ENCODE measurements at regions not wholly inside any gene's neighbourhood (a gene's known extent, or its start where the extent isn't known, plus 50 kb on each side); places are given as distances from the start of the nearest gene placed in this dataset.
A peak's percentile ranks its signal among the peaks of the same experiment; 100 is the strongest.

DNA sequence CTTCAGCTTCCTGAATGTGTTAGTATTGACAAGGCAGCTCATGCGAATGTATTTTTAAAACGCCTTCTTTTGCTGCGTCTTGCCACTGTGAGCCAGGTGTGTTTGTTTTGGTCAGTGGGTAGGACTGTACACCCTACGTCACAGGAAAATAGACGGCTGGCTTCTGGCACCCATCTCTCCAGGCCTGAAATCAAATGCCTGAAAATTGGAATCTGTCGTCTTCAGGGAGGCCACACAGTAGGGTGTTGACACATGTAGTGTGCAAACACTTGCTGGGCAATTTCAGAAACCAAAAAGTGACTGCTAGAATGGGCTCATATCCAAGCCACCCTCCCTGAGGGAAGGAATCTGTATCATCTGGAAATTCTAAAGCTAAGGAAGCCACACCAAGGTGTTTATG, 209.3 kb downstream of the TTC8 start:
- Histone ChIP-seq H3K27me3 (ENCODE audit: control insufficient read depth in 3 of 3, insufficient read depth in 3 of 3, low read length in 2 of 3) (peaks cover 0 to 5% (median under 1%) of the 10 kb centered on the region in 3 donors), H3K27ac (ENCODE audit: low read depth in 1 of 2, low read length in 1 of 2) (no peak overlapping the region), H3K4me1 (ENCODE audit: control insufficient read depth in 5 of 5, insufficient read depth in 5 of 5, low read length in 5 of 5) (no peaks in the 10 kb centered on the region), H3K36me3 (ENCODE audit: control insufficient read depth in 4 of 4, insufficient read depth in 4 of 4, low read length in 4 of 4) (no peaks in the 10 kb centered on the region), H3K9me3 (ENCODE audit: control insufficient read depth in 4 of 4, insufficient read depth in 3 of 4, low read length in 3 of 4) (peaks cover 0 to 1% (median 0%) of the 10 kb centered on the region in 4 donors), H3K4me3 (no peak overlapping the region), H3K9ac (ENCODE audit: insufficient read depth in 1 of 2, low read length in 2 of 2) (no peak overlapping the region)
- TF ChIP-seq, protein P1, sequence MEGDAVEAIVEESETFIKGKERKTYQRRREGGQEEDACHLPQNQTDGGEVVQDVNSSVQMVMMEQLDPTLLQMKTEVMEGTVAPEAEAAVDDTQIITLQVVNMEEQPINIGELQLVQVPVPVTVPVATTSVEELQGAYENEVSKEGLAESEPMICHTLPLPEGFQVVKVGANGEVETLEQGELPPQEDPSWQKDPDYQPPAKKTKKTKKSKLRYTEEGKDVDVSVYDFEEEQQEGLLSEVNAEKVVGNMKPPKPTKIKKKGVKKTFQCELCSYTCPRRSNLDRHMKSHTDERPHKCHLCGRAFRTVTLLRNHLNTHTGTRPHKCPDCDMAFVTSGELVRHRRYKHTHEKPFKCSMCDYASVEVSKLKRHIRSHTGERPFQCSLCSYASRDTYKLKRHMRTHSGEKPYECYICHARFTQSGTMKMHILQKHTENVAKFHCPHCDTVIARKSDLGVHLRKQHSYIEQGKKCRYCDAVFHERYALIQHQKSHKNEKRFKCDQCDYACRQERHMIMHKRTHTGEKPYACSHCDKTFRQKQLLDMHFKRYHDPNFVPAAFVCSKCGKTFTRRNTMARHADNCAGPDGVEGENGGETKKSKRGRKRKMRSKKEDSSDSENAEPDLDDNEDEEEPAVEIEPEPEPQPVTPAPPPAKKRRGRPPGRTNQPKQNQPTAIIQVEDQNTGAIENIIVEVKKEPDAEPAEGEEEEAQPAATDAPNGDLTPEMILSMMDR (IDR thresholded peaks at IDR 0.05; ENCODE audit: control extremely low read depth, extremely low read depth) = no peak
- 71 to 85% methylated on average over 6 of the region's 6 CpGs for WGBS, 2 donors
- peak in 1 of 3 donors; percentile 23 for DNase-seq
- ATAC-seq (ENCODE audit: insufficient read depth, low FRiP score) = no peak

DNA sequence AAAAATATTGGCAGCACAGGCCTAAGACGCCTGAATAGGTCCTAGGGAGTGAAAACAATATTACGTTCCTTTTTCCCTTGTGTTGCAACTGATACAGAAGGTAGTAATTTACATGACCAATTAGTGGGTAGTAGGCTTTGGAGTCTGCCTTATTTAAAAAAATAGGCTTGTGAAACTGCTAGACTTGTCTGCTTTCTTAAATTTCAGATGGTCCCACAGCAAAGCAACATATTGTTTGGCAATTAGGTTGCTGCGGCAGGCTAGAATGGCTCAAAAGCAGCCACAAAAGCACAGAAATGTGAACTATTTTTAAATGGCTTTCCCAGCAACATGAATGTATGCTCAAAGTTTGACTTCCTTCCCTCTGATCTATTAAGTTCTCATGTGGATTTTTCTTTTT, 211.9 kb downstream of the TTC8 start:
- H3K4me3 ChIP-seq = no peak overlapping the region
- H3K4me1 ChIP-seq (ENCODE audit: control insufficient read depth in 5 of 5, insufficient read depth in 5 of 5, low read length in 5 of 5) = peaks cover 0 to 9% (median 0%) of the 10 kb centered on the region in 5 donors
- H3K27me3 ChIP-seq (ENCODE audit: control insufficient read depth in 3 of 3, insufficient read depth in 3 of 3, low read length in 2 of 3) = no peaks in the 10 kb centered on the region
- ATAC-seq (ENCODE audit: insufficient read depth, low FRiP score) (no peak), DNase-seq (no peak)
- WGBS, 2 donors = 91 to 97% methylated on average over 3 of the region's 3 CpGs
- no peaks in the 10 kb centered on the region for H3K9me3 ChIP-seq (ENCODE audit: control insufficient read depth in 4 of 4, insufficient read depth in 3 of 4, low read length in 3 of 4)
- H3K27ac ChIP-seq (ENCODE audit: low read depth in 1 of 2, low read length in 1 of 2) = no peak overlapping the region
- H3K36me3 ChIP-seq (ENCODE audit: control insufficient read depth in 4 of 4, insufficient read depth in 4 of 4, low read length in 4 of 4) = no peaks in the 10 kb centered on the region
- H3K9ac ChIP-seq (ENCODE audit: insufficient read depth in 1 of 2, low read length in 2 of 2) = no peak overlapping the region
- TF ChIP-seq, protein P1 (IDR thresholded peaks at IDR 0.05; ENCODE audit: control extremely low read depth, extremely low read depth) = no peak

DNA sequence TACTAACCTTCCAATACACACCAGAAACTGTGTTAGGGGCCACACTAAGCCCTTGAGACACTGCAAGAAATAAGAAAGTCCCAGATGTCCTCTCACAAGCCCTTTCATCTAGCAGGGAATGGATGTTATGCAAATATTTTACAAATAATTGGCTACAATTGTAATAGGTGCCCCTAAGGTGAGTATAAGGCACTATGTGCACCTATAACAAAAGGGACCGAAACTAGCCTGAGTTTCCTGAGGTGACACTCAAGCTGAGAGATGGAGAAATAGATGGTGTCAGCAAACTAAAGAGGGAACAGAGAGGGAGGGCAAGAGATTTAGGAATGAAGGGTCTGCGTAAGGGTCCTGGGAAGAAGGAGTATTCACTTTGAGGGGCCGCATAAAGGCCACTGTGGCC, 212.6 kb downstream of the TTC8 start:
- WGBS, 2 donors = 95% methylated on average over 3 of the region's 3 CpGs
- DNase-seq (no peak), ATAC-seq (ENCODE audit: insufficient read depth, low FRiP score) (no peak)
- no peak overlapping the region for H3K4me3 ChIP-seq
- H3K9ac ChIP-seq (ENCODE audit: insufficient read depth in 1 of 2, low read length in 2 of 2) = no peak overlapping the region
- no peaks in the 10 kb centered on the region for H3K36me3 ChIP-seq (ENCODE audit: control insufficient read depth in 4 of 4, insufficient read depth in 4 of 4, low read length in 4 of 4)
- no peaks in the 10 kb centered on the region for H3K27me3 ChIP-seq (ENCODE audit: control insufficient read depth in 3 of 3, insufficient read depth in 3 of 3, low read length in 2 of 3)
- TF ChIP-seq, protein P1 (IDR thresholded peaks at IDR 0.05; ENCODE audit: control extremely low read depth, extremely low read depth) = no peak
- no peak overlapping the region for H3K27ac ChIP-seq (ENCODE audit: low read depth in 1 of 2, low read length in 1 of 2)
- H3K9me3 ChIP-seq (ENCODE audit: control insufficient read depth in 4 of 4, insufficient read depth in 3 of 4, low read length in 3 of 4) = no peaks in the 10 kb centered on the region
- H3K4me1 ChIP-seq (ENCODE audit: control insufficient read depth in 5 of 5, insufficient read depth in 5 of 5, low read length in 5 of 5) = peaks cover 0 to 11% (median 0%) of the 10 kb centered on the region in 5 donors

DNA sequence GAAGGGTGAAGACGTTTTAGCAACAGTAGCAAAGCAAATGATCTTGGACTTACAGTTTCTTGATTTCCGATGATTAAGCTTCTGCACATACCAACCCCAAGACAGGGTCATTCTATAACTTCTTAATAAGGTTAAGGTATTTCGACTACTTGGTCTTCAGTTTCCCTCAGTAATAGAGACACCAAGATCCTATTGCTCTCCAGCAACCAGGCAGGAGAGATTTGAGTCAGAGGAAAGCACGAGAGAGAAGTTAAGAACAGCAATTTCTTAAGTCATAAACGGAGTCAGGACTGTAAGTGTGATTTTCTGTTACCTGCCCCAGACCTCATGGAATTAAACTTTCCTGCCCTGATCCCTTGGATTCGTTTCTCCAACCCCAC, 215.6 kb downstream of the TTC8 start:
- Histone ChIP-seq H3K27me3 (ENCODE audit: control insufficient read depth in 3 of 3, insufficient read depth in 3 of 3, low read length in 2 of 3) (no peaks in the 10 kb centered on the region), H3K4me3 (no peak overlapping the region), H3K36me3 (ENCODE audit: control insufficient read depth in 4 of 4, insufficient read depth in 4 of 4, low read length in 4 of 4) (no peaks in the 10 kb centered on the region), H3K9ac (ENCODE audit: insufficient read depth in 1 of 2, low read length in 2 of 2) (no peak overlapping the region), H3K27ac (ENCODE audit: low read depth in 1 of 2, low read length in 1 of 2) (peak overlapping the region in 1 of 2 donors; percentile 84), H3K4me1 (ENCODE audit: control insufficient read depth in 5 of 5, insufficient read depth in 5 of 5, low read length in 5 of 5) (peaks cover 0 to 11% (median 0%) of the 10 kb centered on the region in 5 donors), H3K9me3 (ENCODE audit: control insufficient read depth in 4 of 4, insufficient read depth in 3 of 4, low read length in 3 of 4) (peaks cover 0 to 3% (median 0%) of the 10 kb centered on the region in 4 donors)
- TF ChIP-seq, protein P1 (IDR thresholded peaks at IDR 0.05; ENCODE audit: control extremely low read depth, extremely low read depth) = no peak
- WGBS, 2 donors = 35 to 45% methylated on average over 6 of the region's 6 CpGs
- DNase-seq (no peak), ATAC-seq (ENCODE audit: insufficient read depth, low FRiP score) (no peak)
